Left lung (tissue), 4 donors: ENCODE measurements at regions not wholly inside any gene's neighbourhood (a gene's known extent, or its start where the extent isn't known, plus 50 kb on each side); places are given as distances from the start of the nearest gene placed in this dataset.

Experiments used
- ATAC-seq: fragments of 200-7000 bp; cut with Tn5 transposase; one replicate; pipeline ENCODE4 v1.9.1; 2020; ENCODE audit warnings: moderate library complexity
- DNase-seq, 4 donors: peaks; one replicate each; pipeline ENCODE4 v3.0.0-alpha.2; 2013 to 2020
- H3K27ac ChIP-seq, 2 donors: fragments of 200-600 bp; sonication (generic) in 1 of 2; one replicate each; pipeline versions ENCODE4 v1.5.0 to v1.8.0; 2020 to 2021
- H3K27me3 ChIP-seq, 2 donors: fragments of 200-600 bp; sonication (generic) in 1 of 2; one replicate each; pipeline versions ENCODE4 v1.5.0 to v1.8.0; 2020 to 2021
- H3K36me3 ChIP-seq, 2 donors: fragments of 200-600 bp; sonication (generic) in 1 of 2; one replicate each; pipeline versions ENCODE4 v1.5.0 to v1.8.0; 2020 to 2021
- H3K4me1 ChIP-seq, 2 donors: fragments of 200-600 bp; one replicate each; pipeline ENCODE4 v1.8.0; 2021
- H3K4me3 ChIP-seq, 2 donors: fragments of 200-600 bp; sonication (generic) in 1 of 2; one replicate each; pipeline versions ENCODE4 v1.5.0 to v1.8.0; 2020 to 2021; ENCODE audit warnings: mild to moderate bottlenecking in 1 of 2
- H3K9me3 ChIP-seq, 2 donors: fragments of 200-600 bp; sonication (generic) in 1 of 2; one replicate each; pipeline versions ENCODE4 v1.5.0 to v1.8.0; 2020 to 2021
- CTCF ChIP-seq, 2 donors: fragments of 200-600 bp; sonication (generic) in 1 of 2; IDR thresholded peaks; one replicate each; pipeline versions ENCODE4 v1.5.0 to v1.8.0; 2021; ENCODE audit warnings: antibody characterized with exemption in 2 of 2
- intact Hi-C, 2 donors: fragments of 100-400 bp; cut with DNase I; formaldehyde crosslinking; loops; one replicate each; pipeline versions ENCODE4 v1.11.2 to v1.14.2; 2022
- donor health status: DM: no; HTN: yes; CAD: no.
- donor health status: DM: no; HTN: no; CAD: no.

- Histone ChIP-seq H3K9me3 (no peaks in the 10 kb centered on the region), H3K4me1 (peaks cover 10 to 54% of the 10 kb centered on the region in 2 donors), H3K27me3 (peaks cover 0 to 48% of the 10 kb centered on the region in 2 donors), H3K36me3 (no peaks in the 10 kb centered on the region), H3K4me3 (no peak overlapping the region), H3K27ac (no peak overlapping the region)
- ATAC-seq: no peak
- TF ChIP-seq CTCF (IDR thresholded peaks at IDR 0.05): no peak
- intact Hi-C loops: no loop called here
- DNase-seq: no peak
These were observed 62.8 kb upstream of the CIBAR2 start for GRCh38 chr16:85174871-85175723.

- Histone ChIP-seq H3K36me3 (no peaks in the 10 kb centered on the region), H3K27me3 (peaks cover 0 to 41% of the 10 kb centered on the region in 2 donors), H3K4me1 (peaks cover 8 to 48% of the 10 kb centered on the region in 2 donors), H3K27ac (no peak overlapping the region), H3K4me3 (no peak overlapping the region), H3K9me3 (no peaks in the 10 kb centered on the region)
- intact Hi-C loops: no loop called here
- TF ChIP-seq CTCF (IDR thresholded peaks at IDR 0.05): no peak
- ATAC-seq (no peak), DNase-seq (peak in 1 of 4 donors; percentile 54)
These were observed 63.5 kb upstream of the CIBAR2 start for GRCh38 chr16:85175724-85176233.

GRCh38 chr16:85176541-85177447 is 64.5 kb upstream of the CIBAR2 start:
- Histone ChIP-seq H3K4me3 (no peak overlapping the region), H3K36me3 (no peaks in the 10 kb centered on the region), H3K27ac (no peak overlapping the region), H3K9me3 (no peaks in the 10 kb centered on the region), H3K4me1 (peaks cover 7 to 39% of the 10 kb centered on the region in 2 donors), H3K27me3 (peaks cover 0 to 31% of the 10 kb centered on the region in 2 donors)
- ATAC-seq: no peak
- peak in 1 of 4 donors; percentile 69 for DNase-seq
- no peak for TF ChIP-seq CTCF (IDR thresholded peaks at IDR 0.05)
- intact Hi-C loops: no loop called here

- ATAC-seq (no peak), DNase-seq (no peak)
- TF ChIP-seq CTCF (IDR thresholded peaks at IDR 0.05): no peak
- Histone ChIP-seq H3K4me1 (peaks cover 7 to 38% of the 10 kb centered on the region in 2 donors), H3K4me3 (no peak overlapping the region), H3K27ac (no peak overlapping the region), H3K9me3 (no peaks in the 10 kb centered on the region), H3K36me3 (no peaks in the 10 kb centered on the region), H3K27me3 (peaks cover 0 to 24% of the 10 kb centered on the region in 2 donors)
- intact Hi-C loops: no loop called here
These were observed 65.2 kb upstream of the CIBAR2 start for GRCh38 chr16:85177448-85177846.
